ENCODE measurements at regions not wholly inside any gene's neighbourhood (a gene's known extent, or its start where the extent isn't known, plus 50 kb on each side); places are given as distances from the start of the nearest gene placed in this dataset.

DNA sequence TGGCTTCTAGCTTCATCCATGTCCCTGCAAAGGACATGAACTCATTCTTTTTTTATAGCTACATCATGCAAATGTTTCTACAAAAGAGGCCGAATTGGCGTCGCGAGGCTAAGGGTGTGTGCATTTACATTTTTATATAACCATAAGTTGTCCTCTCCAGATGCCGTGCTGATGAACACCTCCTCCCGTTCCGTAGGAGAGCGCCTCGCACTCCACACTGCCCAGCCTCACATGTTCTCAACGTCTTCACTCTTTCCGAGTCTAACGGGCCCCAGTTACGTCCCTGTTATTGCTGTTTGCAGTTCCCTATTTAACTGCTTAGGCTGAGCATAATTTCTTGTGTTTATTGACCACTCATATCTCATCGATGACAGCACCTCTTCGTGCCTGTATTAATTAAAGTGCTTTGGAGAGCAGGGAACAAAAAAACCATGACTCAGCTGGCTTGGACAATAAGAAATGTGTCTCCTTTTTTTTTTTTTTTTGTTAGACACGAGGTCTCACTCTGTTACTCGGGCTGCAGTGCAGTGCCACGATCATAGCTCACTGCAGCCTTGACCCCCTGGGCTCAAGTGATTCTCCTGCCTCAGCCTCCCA, 113.5 kb upstream of the SDK1 start:
- no peaks in the 10 kb centered on the region for H3K4me1 ChIP-seq (ENCODE audit: control insufficient read depth, low read length)
- TF ChIP-seq EZH2phosphoT487 (IDR thresholded peaks at IDR 0.05; ENCODE audit: borderline replicate concordance, low read length): no peak
- TF ChIP-seq, protein P1, sequence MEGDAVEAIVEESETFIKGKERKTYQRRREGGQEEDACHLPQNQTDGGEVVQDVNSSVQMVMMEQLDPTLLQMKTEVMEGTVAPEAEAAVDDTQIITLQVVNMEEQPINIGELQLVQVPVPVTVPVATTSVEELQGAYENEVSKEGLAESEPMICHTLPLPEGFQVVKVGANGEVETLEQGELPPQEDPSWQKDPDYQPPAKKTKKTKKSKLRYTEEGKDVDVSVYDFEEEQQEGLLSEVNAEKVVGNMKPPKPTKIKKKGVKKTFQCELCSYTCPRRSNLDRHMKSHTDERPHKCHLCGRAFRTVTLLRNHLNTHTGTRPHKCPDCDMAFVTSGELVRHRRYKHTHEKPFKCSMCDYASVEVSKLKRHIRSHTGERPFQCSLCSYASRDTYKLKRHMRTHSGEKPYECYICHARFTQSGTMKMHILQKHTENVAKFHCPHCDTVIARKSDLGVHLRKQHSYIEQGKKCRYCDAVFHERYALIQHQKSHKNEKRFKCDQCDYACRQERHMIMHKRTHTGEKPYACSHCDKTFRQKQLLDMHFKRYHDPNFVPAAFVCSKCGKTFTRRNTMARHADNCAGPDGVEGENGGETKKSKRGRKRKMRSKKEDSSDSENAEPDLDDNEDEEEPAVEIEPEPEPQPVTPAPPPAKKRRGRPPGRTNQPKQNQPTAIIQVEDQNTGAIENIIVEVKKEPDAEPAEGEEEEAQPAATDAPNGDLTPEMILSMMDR (IDR thresholded peaks at IDR 0.05; ENCODE audit: low read depth, low read length, poor library complexity, severe bottlenecking): no peak
- no peak overlapping the region for H3K4me3 ChIP-seq (ENCODE audit: low read length)

DNA sequence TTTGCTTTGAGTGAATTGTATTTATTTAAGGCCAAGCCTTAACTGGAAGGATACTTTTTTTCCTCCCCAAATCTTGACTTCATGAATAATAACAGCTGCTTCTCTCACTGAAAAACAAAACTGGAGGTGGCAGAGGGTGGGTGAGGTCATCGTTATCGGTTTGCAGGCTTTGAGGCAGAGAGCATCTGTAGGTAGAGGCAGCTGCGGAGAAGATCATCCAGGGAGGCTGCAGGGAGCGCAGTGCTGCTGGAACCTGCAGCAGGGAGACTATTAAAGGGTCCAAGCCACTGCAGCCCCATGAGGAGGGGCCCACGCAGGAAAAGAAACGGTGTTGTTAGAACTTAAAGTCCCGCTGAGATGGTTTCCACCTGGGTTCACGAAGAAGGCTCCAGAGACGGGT, 112.1 kb upstream of the SDK1 start:
- Histone ChIP-seq H3K9me2 (replicated peaks; ENCODE audit: control insufficient read depth, low read length) (no peaks in the 10 kb centered on the region), H3K27me3 (ENCODE audit: control insufficient read depth, low read length) (no peaks in the 10 kb centered on the region), H3K4me1 (ENCODE audit: control insufficient read depth, low read length) (no peaks in the 10 kb centered on the region), H3K4me2 (ENCODE audit: low read length) (no peak overlapping the region), H4K20me1 (ENCODE audit: control insufficient read depth, insufficient read depth, low read depth, low read length) (no peaks in the 10 kb centered on the region), H3F3A (ENCODE audit: control insufficient read depth, insufficient read depth) (no peaks in the 10 kb centered on the region), H3K9me3 (ENCODE audit: control insufficient read depth, insufficient read depth, low read length) (no peaks in the 10 kb centered on the region), H3K4me3 (ENCODE audit: low read length) (no peak overlapping the region), H3K27ac (ENCODE audit: low read depth, low read length) (no peak overlapping the region), H3K79me2 (ENCODE audit: control insufficient read depth, low read length) (no peaks in the 10 kb centered on the region), H3K36me3 (ENCODE audit: control insufficient read depth, low read length) (no peaks in the 10 kb centered on the region)
- TF ChIP-seq, protein P1 (IDR thresholded peaks at IDR 0.05; ENCODE audit: low read depth, low read length, poor library complexity, severe bottlenecking): no peak
- TF ChIP-seq EZH2phosphoT487 (IDR thresholded peaks at IDR 0.05; ENCODE audit: borderline replicate concordance, low read length): no peak

More for the DNA sequence above, 113.5 kb upstream of the SDK1 start:
- no peaks in the 10 kb centered on the region for H3K79me2 ChIP-seq (ENCODE audit: control insufficient read depth, low read length)
- no peaks in the 10 kb centered on the region for H3K36me3 ChIP-seq (ENCODE audit: control insufficient read depth, low read length)
- no peaks in the 10 kb centered on the region for H3K9me2 ChIP-seq (replicated peaks; ENCODE audit: control insufficient read depth, low read length)
- no peak overlapping the region for H3K27ac ChIP-seq (ENCODE audit: low read depth, low read length)
- no peaks in the 10 kb centered on the region for H4K20me1 ChIP-seq (ENCODE audit: control insufficient read depth, insufficient read depth, low read depth, low read length)
- no peaks in the 10 kb centered on the region for H3K9me3 ChIP-seq (ENCODE audit: control insufficient read depth, insufficient read depth, low read length)
- H3K4me2 ChIP-seq (ENCODE audit: low read length): no peak overlapping the region
- no peaks in the 10 kb centered on the region for H3F3A ChIP-seq (ENCODE audit: control insufficient read depth, insufficient read depth)
- no peaks in the 10 kb centered on the region for H3K27me3 ChIP-seq (ENCODE audit: control insufficient read depth, low read length)

DNA sequence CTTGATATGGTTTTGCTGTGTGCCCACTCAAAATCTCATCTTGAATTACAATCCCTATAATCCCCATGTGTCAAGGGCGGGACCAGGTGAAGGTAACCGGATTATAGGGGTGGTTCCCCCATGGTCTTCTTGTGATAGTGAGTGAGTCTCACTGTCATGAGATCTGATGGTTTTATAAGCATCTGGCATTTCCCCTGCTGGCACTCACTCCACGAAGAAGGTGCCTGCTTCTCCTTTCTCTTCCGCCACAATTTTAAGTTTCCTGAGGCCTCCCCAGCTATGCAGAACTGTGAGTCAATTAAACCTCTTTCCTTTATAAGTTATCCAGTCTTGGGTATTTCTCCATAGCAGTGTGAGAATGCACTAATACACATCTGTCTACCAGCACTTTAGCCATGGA, 109.5 kb upstream of the SDK1 start:
- no peaks in the 10 kb centered on the region for H3K27me3 ChIP-seq (ENCODE audit: control insufficient read depth, low read length)
- H3K9me3 ChIP-seq (ENCODE audit: control insufficient read depth, insufficient read depth, low read length): no peaks in the 10 kb centered on the region

More for the DNA sequence above, 109.5 kb upstream of the SDK1 start:
- H3K4me3 ChIP-seq (ENCODE audit: low read length): no peak overlapping the region
- no peaks in the 10 kb centered on the region for H3K9me2 ChIP-seq (replicated peaks; ENCODE audit: control insufficient read depth, low read length)
- no peak overlapping the region for H3K27ac ChIP-seq (ENCODE audit: low read depth, low read length)
- no peaks in the 10 kb centered on the region for H3F3A ChIP-seq (ENCODE audit: control insufficient read depth, insufficient read depth)
- H3K4me1 ChIP-seq (ENCODE audit: control insufficient read depth, low read length): no peaks in the 10 kb centered on the region
- no peaks in the 10 kb centered on the region for H4K20me1 ChIP-seq (ENCODE audit: control insufficient read depth, insufficient read depth, low read depth, low read length)
- TF ChIP-seq, protein P1 (IDR thresholded peaks at IDR 0.05; ENCODE audit: low read depth, low read length, poor library complexity, severe bottlenecking): no peak
- no peak for TF ChIP-seq EZH2phosphoT487 (IDR thresholded peaks at IDR 0.05; ENCODE audit: borderline replicate concordance, low read length)
- H3K79me2 ChIP-seq (ENCODE audit: control insufficient read depth, low read length): no peaks in the 10 kb centered on the region
- no peak overlapping the region for H3K4me2 ChIP-seq (ENCODE audit: low read length)
- H3K36me3 ChIP-seq (ENCODE audit: control insufficient read depth, low read length): no peaks in the 10 kb centered on the region
